MM.1S (cell line): ENCODE measurements at regions not wholly inside any gene's neighbourhood (a gene's known extent, or its start where the extent isn't known, plus 50 kb on each side); places are given as distances from the start of the nearest gene placed in this dataset.

Experiments used
- EZH2 ChIP-seq: fragments of 300-600 bp; sonication (generic); optimal IDR thresholded peaks from 2 replicates; pipeline ENCODE3; 2017; ENCODE audit warnings: low read depth, mild to moderate bottlenecking, antibody characterized with exemption, low read length, mixed read lengths
- EZH2phosphoT487 ChIP-seq: fragments of 300-600 bp; sonication (generic); IDR thresholded peaks from 2 replicates; pipeline ENCODE4 v1.6.1; 2018; ENCODE audit warnings: antibody characterized with exemption, low read length
- TF ChIP-seq, protein P1 (sequence below): fragments of 300-600 bp; sonication (generic); IDR thresholded peaks from 2 replicates; pipeline ENCODE4 v1.5.1; 2016; ENCODE audit warnings: antibody characterized with exemption, low read length, mixed read lengths

DNA sequence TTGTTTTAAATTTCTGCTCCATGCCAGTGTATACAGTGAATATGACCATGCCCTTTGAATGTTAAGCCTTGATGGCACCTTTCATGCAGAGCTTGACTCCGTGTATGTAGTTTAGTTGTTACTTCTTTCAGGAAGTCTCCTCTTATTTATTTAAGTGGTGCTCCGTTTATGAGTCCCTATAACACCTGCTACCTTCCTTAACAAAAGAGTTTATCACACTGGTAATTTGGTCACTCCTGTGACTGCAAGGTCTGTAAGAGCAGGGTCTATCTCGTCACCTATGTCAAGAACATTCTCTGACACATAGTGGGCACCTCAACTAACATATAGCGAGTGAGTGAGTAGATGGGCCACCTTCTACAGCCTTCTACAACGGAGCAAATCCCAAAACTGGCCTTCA, 152.5 kb downstream of the CCDC34 start:
- TF ChIP-seq, protein P1, sequence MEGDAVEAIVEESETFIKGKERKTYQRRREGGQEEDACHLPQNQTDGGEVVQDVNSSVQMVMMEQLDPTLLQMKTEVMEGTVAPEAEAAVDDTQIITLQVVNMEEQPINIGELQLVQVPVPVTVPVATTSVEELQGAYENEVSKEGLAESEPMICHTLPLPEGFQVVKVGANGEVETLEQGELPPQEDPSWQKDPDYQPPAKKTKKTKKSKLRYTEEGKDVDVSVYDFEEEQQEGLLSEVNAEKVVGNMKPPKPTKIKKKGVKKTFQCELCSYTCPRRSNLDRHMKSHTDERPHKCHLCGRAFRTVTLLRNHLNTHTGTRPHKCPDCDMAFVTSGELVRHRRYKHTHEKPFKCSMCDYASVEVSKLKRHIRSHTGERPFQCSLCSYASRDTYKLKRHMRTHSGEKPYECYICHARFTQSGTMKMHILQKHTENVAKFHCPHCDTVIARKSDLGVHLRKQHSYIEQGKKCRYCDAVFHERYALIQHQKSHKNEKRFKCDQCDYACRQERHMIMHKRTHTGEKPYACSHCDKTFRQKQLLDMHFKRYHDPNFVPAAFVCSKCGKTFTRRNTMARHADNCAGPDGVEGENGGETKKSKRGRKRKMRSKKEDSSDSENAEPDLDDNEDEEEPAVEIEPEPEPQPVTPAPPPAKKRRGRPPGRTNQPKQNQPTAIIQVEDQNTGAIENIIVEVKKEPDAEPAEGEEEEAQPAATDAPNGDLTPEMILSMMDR: no peak
- TF ChIP-seq EZH2phosphoT487 (no peak), EZH2 (no peak)
